Mesothelial cell of epicardium (in vitro differentiated cells): ENCODE measurements at regions not wholly inside any gene's neighbourhood (a gene's known extent, or its start where the extent isn't known, plus 50 kb on each side); places are given as distances from the start of the nearest gene placed in this dataset.

Experiments
- DNase-seq, 2 experiments: peaks; one replicate each; pipeline ENCODE4 v3.0.0; 2021; ENCODE audit warnings: low spot score in 2 of 2; ENCODE audit not compliant: unreplicated experiment in 2 of 2
- H3K27ac Mint-ChIP-seq: 2 replicates; pipeline ENCODE4 v1.8.0; 2021; ENCODE audit warnings: mixed read lengths
- H3K27me3 Mint-ChIP-seq: 2 replicates; pipeline ENCODE4 v1.8.0; 2021; ENCODE audit warnings: low read depth, mixed read lengths
- H3K36me3 Mint-ChIP-seq: 2 replicates; pipeline ENCODE4 v1.8.0; 2021; ENCODE audit warnings: mixed read lengths
- H3K4me1 Mint-ChIP-seq: 2 replicates; pipeline ENCODE4 v1.8.0; 2021; ENCODE audit warnings: mixed read lengths
- H3K4me3 Mint-ChIP-seq: 2 replicates; pipeline ENCODE4 v1.8.0; 2021; ENCODE audit warnings: mild to moderate bottlenecking, moderate library complexity, mixed read lengths
- H3K9me3 Mint-ChIP-seq: 2 replicates; pipeline ENCODE4 v1.8.0; 2021; ENCODE audit warnings: mixed read lengths
- CTCF ChIP-seq: fragments of 200-600 bp; sonication (generic); IDR thresholded peaks from one replicate; pipeline ENCODE4 v1.5.0; 2021; ENCODE audit warnings: antibody characterized with exemption; ENCODE audit not compliant: unreplicated experiment

DNA sequence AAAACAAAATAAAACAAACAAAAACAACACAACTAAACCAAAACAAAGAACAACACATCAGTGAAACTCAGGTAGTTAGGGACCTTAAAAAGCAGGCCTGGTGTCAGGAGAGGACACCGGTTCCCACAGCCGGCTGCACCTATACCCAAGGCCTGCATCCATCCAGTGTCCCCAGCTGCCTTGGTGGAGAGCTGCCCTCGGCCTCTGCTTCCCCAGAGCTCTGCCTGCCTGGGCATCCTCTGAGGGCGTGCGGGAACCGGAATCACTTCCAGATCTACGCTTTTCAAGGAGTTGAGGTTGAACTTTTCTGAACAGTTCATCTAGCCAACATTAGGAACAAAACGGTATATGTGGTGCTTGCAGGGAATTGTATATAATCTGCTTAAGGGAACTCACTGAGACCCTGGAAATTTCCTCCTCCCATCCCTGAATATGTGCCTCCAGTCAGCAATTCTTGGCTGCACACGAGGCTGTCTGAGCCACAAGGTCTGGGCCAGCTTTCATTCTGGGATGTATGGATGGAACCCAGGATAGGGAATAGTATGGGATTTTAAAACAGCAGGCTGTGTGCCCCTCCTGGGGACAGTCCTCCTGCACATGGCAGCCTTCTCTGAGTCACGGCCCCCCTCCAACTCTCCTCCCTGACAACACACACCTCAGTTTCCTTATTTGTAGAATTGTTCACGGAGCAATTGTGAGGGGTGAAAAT is 319.0 kb upstream of the RTL1 start:
- peak in 1 of 2 experiments; percentile 34 for DNase-seq
- H3K27me3 Mint-ChIP-seq: peaks cover 3% of the 10 kb centered on the region
- TF ChIP-seq CTCF: no peak
- no peaks in the 10 kb centered on the region for H3K9me3 Mint-ChIP-seq
- no peak overlapping the region for H3K27ac Mint-ChIP-seq
- no peak overlapping the region for H3K4me3 Mint-ChIP-seq
- H3K4me1 Mint-ChIP-seq: peaks cover 9% of the 10 kb centered on the region
- H3K36me3 Mint-ChIP-seq: no peaks in the 10 kb centered on the region

GRCh38 chr14:101223127-101223526 is 319.6 kb upstream of the RTL1 start:
- Mint-ChIP-seq H3K27me3 (peaks cover 3% of the 10 kb centered on the region), H3K27ac (peak overlapping the region; percentile 2), H3K4me1 (peaks cover 9% of the 10 kb centered on the region), H3K4me3 (no peak overlapping the region), H3K9me3 (no peaks in the 10 kb centered on the region), H3K36me3 (no peaks in the 10 kb centered on the region)
- peak in 1 of 2 experiments; percentile 10 for DNase-seq
- no peak for TF ChIP-seq CTCF

DNA sequence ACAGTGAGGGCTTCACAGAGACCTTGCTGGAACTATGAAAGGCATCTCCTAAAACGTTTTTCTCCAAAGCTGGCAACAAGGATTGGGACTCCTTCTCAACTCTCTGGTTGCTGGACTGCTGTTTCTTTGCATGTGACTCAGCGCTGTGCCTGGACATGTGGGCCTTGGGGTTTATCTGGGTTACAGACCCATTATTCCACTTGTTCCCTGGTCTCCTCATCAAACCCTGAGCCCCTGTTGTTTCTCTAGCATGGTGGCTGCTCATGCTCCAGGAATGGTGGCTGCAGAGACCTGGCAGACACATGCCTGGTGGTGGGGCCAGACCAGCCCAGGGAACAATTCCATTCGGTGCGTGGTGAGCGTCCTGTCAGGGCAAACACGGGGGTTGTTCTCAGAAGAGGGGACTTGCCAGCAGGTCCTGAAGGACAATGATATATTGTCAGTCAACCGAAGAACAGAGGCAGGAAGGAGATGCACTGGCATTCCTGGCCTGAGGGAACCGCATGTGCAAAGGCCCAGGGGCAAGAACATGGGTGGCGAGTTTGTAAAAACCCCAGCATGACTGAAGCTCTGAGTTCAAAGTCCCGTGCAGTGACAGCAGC is 320.1 kb upstream of the RTL1 start:
- peaks cover 3% of the 10 kb centered on the region for H3K27me3 Mint-ChIP-seq
- no peaks in the 10 kb centered on the region for H3K36me3 Mint-ChIP-seq
- H3K4me3 Mint-ChIP-seq: no peak overlapping the region
- peak overlapping the region; percentile 2 for H3K27ac Mint-ChIP-seq
- H3K9me3 Mint-ChIP-seq: no peaks in the 10 kb centered on the region
- peak in 1 of 2 experiments; percentile 5 for DNase-seq
- no peak for TF ChIP-seq CTCF
- H3K4me1 Mint-ChIP-seq: peaks cover 11% of the 10 kb centered on the region

- H3K27me3 Mint-ChIP-seq: peaks cover 3% of the 10 kb centered on the region
- peak in 1 of 2 experiments; percentile 41 for DNase-seq
- peaks cover 14% of the 10 kb centered on the region for H3K4me1 Mint-ChIP-seq
- TF ChIP-seq CTCF: no peak
- peak overlapping the region; percentile 82 for H3K27ac Mint-ChIP-seq
- no peaks in the 10 kb centered on the region for H3K36me3 Mint-ChIP-seq
- H3K4me3 Mint-ChIP-seq: no peak overlapping the region
- H3K9me3 Mint-ChIP-seq: no peaks in the 10 kb centered on the region
These were observed 321.0 kb upstream of the RTL1 start for GRCh38 chr14:101224356-101225156.

DNA sequence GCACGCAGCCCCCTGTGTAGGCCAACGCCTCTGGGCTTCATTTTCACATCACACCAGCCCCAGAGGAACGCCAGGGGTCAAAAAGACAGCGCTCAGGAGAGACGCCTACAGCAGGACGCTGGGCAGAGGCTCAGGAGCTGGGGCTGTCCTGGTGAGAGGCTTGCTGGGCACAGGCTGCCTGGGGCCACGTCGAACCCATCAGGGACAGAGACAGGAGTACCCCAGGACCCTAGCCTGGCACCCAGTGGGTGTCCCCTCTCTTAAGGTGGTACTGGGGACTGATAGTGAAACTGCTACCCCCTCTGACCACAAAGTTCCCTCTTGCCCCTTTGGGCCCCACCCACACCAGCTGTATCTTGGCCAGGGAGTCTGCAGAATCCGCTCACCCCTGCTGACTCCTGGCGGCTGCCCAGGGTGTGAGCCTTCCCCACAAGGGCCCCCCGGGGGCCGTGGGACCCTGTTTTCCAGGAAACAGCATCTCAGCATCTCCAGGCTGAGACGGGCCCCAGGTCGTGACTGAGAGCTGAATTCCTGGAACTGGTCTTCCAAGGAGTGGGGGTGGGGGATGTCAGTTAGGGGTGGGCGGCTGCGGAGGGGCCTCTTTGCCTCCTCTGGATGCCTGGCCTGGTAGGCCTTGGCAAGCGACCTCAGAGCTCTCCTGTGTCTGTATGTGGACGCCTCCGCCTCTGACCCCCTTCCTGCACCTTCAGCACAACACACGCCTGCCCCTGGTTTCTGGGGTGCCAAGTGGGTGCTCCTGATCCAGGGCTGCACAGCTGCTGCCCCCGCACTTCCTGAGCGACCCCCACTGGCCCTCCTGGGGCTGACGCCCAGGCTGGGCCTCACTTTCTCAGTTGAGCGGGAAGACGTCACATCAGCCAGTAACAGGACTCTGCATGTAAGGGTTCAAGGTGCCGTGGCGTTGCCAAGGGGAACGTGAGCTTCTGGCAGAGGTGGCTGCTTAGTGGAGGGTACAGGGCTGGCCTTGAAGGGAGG is 321.9 kb upstream of the RTL1 start:
- TF ChIP-seq CTCF: no peak
- H3K27ac Mint-ChIP-seq: peak overlapping the region; percentile 88
- H3K36me3 Mint-ChIP-seq: no peaks in the 10 kb centered on the region
- H3K4me3 Mint-ChIP-seq: no peak overlapping the region
- DNase-seq: peak in 1 of 2 experiments; percentile 44
- H3K4me1 Mint-ChIP-seq: peaks cover 14% of the 10 kb centered on the region
- H3K27me3 Mint-ChIP-seq: peaks cover 3% of the 10 kb centered on the region
- H3K9me3 Mint-ChIP-seq: no peaks in the 10 kb centered on the region
